A172 (cell line): ENCODE measurements at regions not wholly inside any gene's neighbourhood (a gene's known extent, or its start where the extent isn't known, plus 50 kb on each side); places are given as distances from the start of the nearest gene placed in this dataset.

Experiments
- DNase-seq: peaks from one replicate; pipeline ENCODE4 v3.0.0-alpha.2; 2015; ENCODE audit warnings: low spot score

- no peak for DNase-seq
Measured at GRCh38 chr13:104855581-104855980, 1679.9 kb downstream of the EFNB2 start.

- DNase-seq = no peak
Measured at GRCh38 chr13:104854698-104855097, 1680.8 kb downstream of the EFNB2 start.

- DNase-seq = peak; percentile 11
Measured at GRCh38 chr13:104854007-104854406, 1681.5 kb downstream of the EFNB2 start.

GRCh38 chr13:104847922-104848321, 1687.5 kb downstream of the EFNB2 start:
- DNase-seq = no peak

- no peak for DNase-seq
Measured at GRCh38 chr13:104843401-104843800, 1692.1 kb downstream of the EFNB2 start.

GRCh38 chr13:104841110-104841509, 1694.4 kb downstream of the EFNB2 start:
- DNase-seq = no peak

GRCh38 chr13:104837756-104838155, 1697.7 kb downstream of the EFNB2 start:
- no peak for DNase-seq

GRCh38 chr13:104833221-104833620, 1702.2 kb downstream of the EFNB2 start:
- no peak for DNase-seq

- DNase-seq = no peak
Measured at GRCh38 chr13:104832231-104832630, 1703.2 kb downstream of the EFNB2 start.

- no peak for DNase-seq
Measured at GRCh38 chr13:104831831-104832230, 1703.6 kb downstream of the EFNB2 start.

- no peak for DNase-seq
Measured at GRCh38 chr13:104823709-104824108, 1711.8 kb downstream of the EFNB2 start.

- DNase-seq = no peak
Measured at GRCh38 chr13:104823071-104823470, 1712.4 kb downstream of the EFNB2 start.

GRCh38 chr13:104817271-104817670, 1718.2 kb downstream of the EFNB2 start:
- DNase-seq = no peak

- DNase-seq = no peak
Measured at GRCh38 chr13:104816726-104817125, 1718.7 kb downstream of the EFNB2 start.

- DNase-seq = no peak
Measured at GRCh38 chr13:104810242-104810641, 1725.2 kb downstream of the EFNB2 start.

GRCh38 chr13:104809483-104809882, 1726.0 kb downstream of the EFNB2 start:
- peak; percentile 15 for DNase-seq

GRCh38 chr13:104805346-104805745, 1730.1 kb downstream of the EFNB2 start:
- no peak for DNase-seq

- no peak for DNase-seq
Measured at GRCh38 chr13:104799152-104799551, 1732.9 kb upstream of the SLC10A2 start.

- no peak for DNase-seq
Measured at GRCh38 chr13:104798486-104798885, 1732.3 kb upstream of the SLC10A2 start.

GRCh38 chr13:104796581-104796980, 1730.4 kb upstream of the SLC10A2 start:
- no peak for DNase-seq

- no peak for DNase-seq
Measured at GRCh38 chr13:104785952-104786351, 1719.7 kb upstream of the SLC10A2 start.

GRCh38 chr13:104784891-104785290, 1718.7 kb upstream of the SLC10A2 start:
- no peak for DNase-seq

- no peak for DNase-seq
Measured at GRCh38 chr13:104782741-104783140, 1716.5 kb upstream of the SLC10A2 start.

- DNase-seq = no peak
Measured at GRCh38 chr13:104779311-104779993, 1713.2 kb upstream of the SLC10A2 start.
